Urinary bladder (tissue), 3 donors: ENCODE measurements at regions not wholly inside any gene's neighbourhood (a gene's known extent, or its start where the extent isn't known, plus 50 kb on each side); places are given as distances from the start of the nearest gene placed in this dataset.
"Not testable (repeated sequence)": the region's sequence is repeated elsewhere in the genome, so short reads cannot be mapped to it uniquely, and the experiment has no call there.

Experiments
- DNase-seq: peaks from one replicate; pipeline ENCODE4 v3.0.0-alpha.2; 2015; ENCODE audit errors: extremely low spot score
- H3K27ac ChIP-seq: one replicate; pipeline ENCODE4 v1.5.1; 2013; ENCODE audit warnings: low read depth, mild to moderate bottlenecking, moderate library complexity
- H3K36me3 ChIP-seq: one replicate; pipeline ENCODE4 v1.6.1; 2013; ENCODE audit warnings: mild to moderate bottlenecking, moderate library complexity; ENCODE audit not compliant: insufficient read depth
- H3K4me1 ChIP-seq: one replicate; pipeline ENCODE4 v1.6.1; 2013; ENCODE audit warnings: mild to moderate bottlenecking, moderate library complexity; ENCODE audit not compliant: insufficient read depth
- H3K4me3 ChIP-seq: one replicate; pipeline ENCODE4 v1.5.1; 2013; ENCODE audit warnings: low read depth, low read length
- WGBS: extraction: QIAGEN DNeasy Blood & Tissue Kit; methylation state at CpG from one replicate; pipeline ENCODE4 v1.1.7; 2013; 5-methylcytosine and 5-hydroxymethylcytosine counted together
- donor health status: healthy with polysubstance abuse.
- donor health status: healthy.

- DNase-seq = no peak
- Histone ChIP-seq H3K4me1 (no peaks in the 10 kb centered on the region), H3K36me3 (no peaks in the 10 kb centered on the region), H3K27ac (no peak overlapping the region), H3K4me3 (no peak overlapping the region)
- 70% methylated on average over 4 of the region's 4 CpGs for WGBS
These were observed 393.1 kb downstream of the PTPRU start for GRCh38 chr1:29629401-29629800.

- no peak overlapping the region for H3K4me3 ChIP-seq
- 87% methylated on average over 2 of the region's 2 CpGs for WGBS
- no peak for DNase-seq
- H3K27ac ChIP-seq = no peak overlapping the region
- H3K4me1 ChIP-seq = no peaks in the 10 kb centered on the region
- no peaks in the 10 kb centered on the region for H3K36me3 ChIP-seq
These were observed 391.9 kb downstream of the PTPRU start for GRCh38 chr1:29628190-29628589.

DNA sequence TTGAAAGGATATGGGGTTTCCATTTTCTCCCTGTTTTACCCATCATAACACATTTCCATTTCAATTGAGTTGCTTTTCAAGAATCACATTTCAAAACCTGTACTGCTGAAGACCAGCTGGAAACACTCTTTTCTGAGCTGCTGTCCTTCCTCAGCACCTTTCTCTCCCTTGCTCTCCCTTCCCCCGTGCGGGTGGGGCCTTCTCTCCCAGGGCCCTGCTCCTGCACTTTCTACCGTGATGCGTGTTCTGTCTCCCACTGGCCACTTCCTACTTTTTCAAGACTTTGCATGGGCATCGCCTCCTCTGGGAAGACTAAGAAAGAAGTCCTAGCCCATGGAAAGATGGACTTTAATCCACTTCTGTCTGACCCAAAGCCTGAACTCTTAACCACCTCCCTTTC, 390.4 kb downstream of the PTPRU start:
- no peak overlapping the region for H3K27ac ChIP-seq
- no peak for DNase-seq
- H3K4me3 ChIP-seq = no peak overlapping the region

GRCh38 chr1:29626066-29626465, 389.7 kb downstream of the PTPRU start:
- no peak overlapping the region for H3K4me3 ChIP-seq
- H3K36me3 ChIP-seq = no peaks in the 10 kb centered on the region
- no peaks in the 10 kb centered on the region for H3K4me1 ChIP-seq
- DNase-seq = no peak
- H3K27ac ChIP-seq = no peak overlapping the region
- 85% methylated on average over 8 of the region's 8 CpGs for WGBS

More for the DNA sequence above, 390.4 kb downstream of the PTPRU start:
- no peaks in the 10 kb centered on the region for H3K36me3 ChIP-seq
- no peaks in the 10 kb centered on the region for H3K4me1 ChIP-seq
- WGBS = 77% methylated on average over 5 of the region's 5 CpGs

DNA sequence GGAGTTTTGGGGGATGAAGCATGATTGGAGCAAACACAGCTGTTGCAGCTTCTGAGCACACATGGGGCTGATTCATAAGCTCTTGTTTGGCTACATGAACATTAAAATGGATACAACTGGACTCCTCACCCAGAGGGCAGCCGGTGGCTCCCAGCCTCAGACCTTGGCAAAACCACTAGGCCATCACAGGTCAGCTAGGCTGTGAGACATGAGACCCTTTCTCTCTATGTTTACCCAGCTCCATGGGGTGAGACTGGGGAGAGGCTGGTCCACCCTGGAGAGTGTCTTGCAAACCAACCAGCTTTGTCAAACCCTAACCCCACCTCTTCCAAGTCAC, 388.7 kb downstream of the PTPRU start:
- no peaks in the 10 kb centered on the region for H3K36me3 ChIP-seq
- no peak overlapping the region for H3K4me3 ChIP-seq
- no peak overlapping the region for H3K27ac ChIP-seq
- 61% methylated on average over 1 of the region's 1 CpG for WGBS
- no peak for DNase-seq
- no peaks in the 10 kb centered on the region for H3K4me1 ChIP-seq

GRCh38 chr1:29624320-29625083, 388.2 kb downstream of the PTPRU start:
- Histone ChIP-seq H3K27ac (no peak overlapping the region), H3K4me1 (no peaks in the 10 kb centered on the region), H3K4me3 (no peak overlapping the region), H3K36me3 (no peaks in the 10 kb centered on the region)
- DNase-seq = no peak
- 62% methylated on average over 9 of the region's 9 CpGs for whole genome bisulfite sequencing

GRCh38 chr1:29623501-29623900, 387.2 kb downstream of the PTPRU start:
- H3K27ac ChIP-seq = no peak overlapping the region
- DNase-seq = no peak
- WGBS = 80% methylated on average over 7 of the region's 7 CpGs
- no peak overlapping the region for H3K4me3 ChIP-seq
- H3K4me1 ChIP-seq = no peaks in the 10 kb centered on the region
- no peaks in the 10 kb centered on the region for H3K36me3 ChIP-seq

- Histone ChIP-seq H3K27ac (no peak overlapping the region), H3K4me3 (no peak overlapping the region), H3K36me3 (no peaks in the 10 kb centered on the region), H3K4me1 (no peaks in the 10 kb centered on the region)
- no peak for DNase-seq
- WGBS = 79% methylated on average over 11 of the region's 11 CpGs
These were observed 385.6 kb downstream of the PTPRU start for GRCh38 chr1:29621826-29622435.

DNA sequence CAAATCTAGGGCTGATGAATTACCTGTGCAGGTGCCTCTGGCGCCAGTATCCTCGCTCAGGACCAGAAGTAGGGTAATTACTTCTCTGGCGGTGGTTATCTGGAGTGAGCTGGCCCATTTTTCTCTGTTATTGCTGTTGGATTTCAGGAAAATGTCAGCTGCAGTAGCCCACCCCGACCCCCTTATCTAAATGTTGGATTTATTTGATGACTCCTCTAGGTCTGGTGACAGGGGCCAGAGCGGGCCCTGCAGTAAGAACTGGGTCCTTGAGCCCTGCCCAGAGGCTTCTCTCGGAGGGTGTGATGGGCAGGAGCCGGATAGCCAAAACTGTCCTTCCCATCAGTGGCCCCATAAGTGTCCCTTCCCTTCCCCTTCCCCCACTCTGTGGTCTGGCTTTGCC, 384.3 kb downstream of the PTPRU start:
- H3K4me1 ChIP-seq = no peaks in the 10 kb centered on the region
- H3K27ac ChIP-seq = no peak overlapping the region
- no peaks in the 10 kb centered on the region for H3K36me3 ChIP-seq
- WGBS = 61% methylated on average over 7 of the region's 7 CpGs
- no peak for DNase-seq
- H3K4me3 ChIP-seq = no peak overlapping the region

DNA sequence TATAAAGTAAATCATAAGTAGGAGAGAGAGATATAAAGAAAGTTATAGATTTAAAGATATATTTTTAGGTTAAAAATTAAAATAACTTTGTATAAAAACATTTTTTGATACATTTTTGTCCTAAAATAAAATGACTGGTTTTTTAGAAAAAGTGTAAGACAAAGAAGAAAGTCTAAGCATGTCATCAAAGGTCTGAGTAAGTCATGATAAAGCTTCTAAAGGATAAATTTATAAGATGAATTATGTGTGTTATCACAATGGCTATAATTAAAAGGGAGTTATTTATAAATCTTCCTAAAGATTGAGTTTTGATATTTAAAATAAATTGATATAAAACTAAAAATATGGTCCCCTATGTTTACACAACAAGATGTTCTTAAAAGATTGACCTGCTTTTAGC, 370.9 kb downstream of the PTPRU start:
- Histone ChIP-seq H3K36me3 (no peaks in the 10 kb centered on the region), H3K4me1 (no peaks in the 10 kb centered on the region), H3K27ac (no peak overlapping the region), H3K4me3 (no peak overlapping the region)
- no peak for DNase-seq

DNA sequence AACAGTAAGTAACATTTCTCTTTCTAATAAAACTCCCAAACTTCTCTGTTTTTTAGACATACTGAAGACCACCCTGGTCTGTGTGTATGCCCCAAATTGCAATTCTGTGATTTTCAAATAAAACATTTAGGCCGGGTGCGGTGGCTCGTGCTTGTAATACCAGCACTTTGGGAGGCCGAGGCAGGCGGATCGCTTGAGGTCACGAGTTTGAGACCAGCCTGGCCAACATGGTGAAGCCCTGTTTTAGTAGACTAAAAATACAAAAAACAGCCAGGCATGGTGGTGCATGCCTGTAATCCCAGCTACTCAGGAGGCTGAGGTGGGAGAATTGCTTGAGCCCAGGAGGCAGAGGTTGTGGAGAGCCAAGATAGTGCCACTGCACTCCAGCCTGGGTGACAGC, 368.5 kb downstream of the PTPRU start:
- DNase-seq, H3K4me3 ChIP-seq, H3K36me3 ChIP-seq, H3K4me1 ChIP-seq, H3K27ac ChIP-seq: not testable (repeated sequence)
- 88% methylated on average over 7 of the region's 7 CpGs for WGBS

- no peak for DNase-seq
- Histone ChIP-seq H3K4me3 (no peak overlapping the region), H3K36me3 (no peaks in the 10 kb centered on the region), H3K27ac (no peak overlapping the region), H3K4me1 (no peaks in the 10 kb centered on the region)
- 71% methylated on average over 2 of the region's 2 CpGs for WGBS
These were observed 367.3 kb downstream of the PTPRU start for GRCh38 chr1:29603622-29604021.

GRCh38 chr1:29602203-29602602, 365.9 kb downstream of the PTPRU start:
- no peaks in the 10 kb centered on the region for H3K36me3 ChIP-seq
- no peak overlapping the region for H3K4me3 ChIP-seq
- no peak overlapping the region for H3K27ac ChIP-seq
- H3K4me1 ChIP-seq = no peaks in the 10 kb centered on the region
- no peak for DNase-seq
- 91% methylated on average over 3 of the region's 3 CpGs for WGBS

GRCh38 chr1:29601021-29601420, 364.7 kb downstream of the PTPRU start:
- no peak overlapping the region for H3K4me3 ChIP-seq
- H3K27ac ChIP-seq = no peak overlapping the region
- H3K4me1 ChIP-seq = no peaks in the 10 kb centered on the region
- 68% methylated on average over 3 of the region's 3 CpGs for WGBS
- DNase-seq = no peak
- no peaks in the 10 kb centered on the region for H3K36me3 ChIP-seq
